ENCODE measurements at regions not wholly inside any gene's neighbourhood (a gene's known extent, or its start where the extent isn't known, plus 50 kb on each side); places are given as distances from the start of the nearest gene placed in this dataset.

DNA sequence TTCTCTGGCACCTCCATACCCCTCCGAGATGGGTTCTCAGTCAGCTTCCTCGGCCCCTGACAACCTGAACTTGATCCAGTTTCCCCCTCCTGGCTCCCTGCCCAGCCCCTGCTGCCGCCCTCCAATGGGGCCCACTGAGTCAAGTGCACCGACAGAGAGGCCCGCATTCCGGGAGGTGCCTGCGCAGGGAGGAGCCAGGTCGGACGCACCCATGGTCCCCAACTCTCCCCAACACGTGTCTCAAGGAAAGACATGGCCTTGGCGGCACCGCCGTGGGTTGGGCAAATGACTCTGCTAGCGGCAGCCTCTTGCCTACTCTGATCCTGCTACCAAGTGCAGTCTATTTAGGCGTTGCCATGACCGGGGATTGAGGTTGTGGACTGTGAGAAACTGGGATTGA, 275.3 kb downstream of the SNX13 start:
- no peak for DNase-seq (ENCODE audit: low read depth)
- H3K4me3 ChIP-seq (ENCODE audit: low read depth, low read length) = no peak overlapping the region

DNA sequence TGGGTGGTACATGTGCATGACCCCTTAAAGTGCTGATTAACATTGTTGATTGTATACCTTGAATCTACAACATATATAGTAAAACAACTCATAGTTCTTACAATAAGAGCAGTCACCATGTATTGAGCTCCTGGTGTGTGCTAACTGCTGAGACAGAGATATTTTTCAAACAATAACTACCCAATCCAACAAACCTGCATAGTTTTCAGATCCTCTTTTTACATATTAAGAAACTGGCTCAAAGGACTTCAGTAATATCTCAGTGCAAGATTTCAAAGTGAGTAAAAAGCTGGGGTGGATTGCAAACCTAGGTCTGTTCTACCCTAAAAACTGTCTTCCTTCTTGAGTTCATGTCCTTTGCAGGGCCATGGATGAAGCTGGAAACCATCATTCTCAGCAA, 272.2 kb downstream of the SNX13 start:
- DNase-seq (ENCODE audit: low read depth) = no peak
- H3K4me3 ChIP-seq (ENCODE audit: low read depth, low read length) = no peak overlapping the region

DNA sequence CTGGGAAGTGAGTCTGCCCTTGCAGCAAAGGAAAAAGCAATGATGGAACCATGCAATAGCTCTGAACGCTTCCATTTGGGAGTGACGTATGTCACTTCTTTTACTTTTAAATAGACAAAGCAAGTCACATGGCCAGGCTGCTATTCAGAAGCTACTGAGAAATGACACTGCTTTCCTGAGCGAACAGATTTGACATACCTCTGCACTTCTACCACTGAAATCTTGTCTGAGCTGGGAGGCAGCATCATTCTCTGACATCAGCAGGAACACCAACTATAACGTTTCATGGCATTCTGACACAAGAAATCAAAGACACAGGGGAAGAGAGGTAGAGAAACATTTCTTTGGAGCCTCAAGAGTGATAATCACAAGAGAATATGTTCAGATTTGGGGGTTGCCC, 271.1 kb downstream of the SNX13 start:
- no peak for DNase-seq (ENCODE audit: low read depth)
- no peak overlapping the region for H3K4me3 ChIP-seq (ENCODE audit: low read depth, low read length)

DNA sequence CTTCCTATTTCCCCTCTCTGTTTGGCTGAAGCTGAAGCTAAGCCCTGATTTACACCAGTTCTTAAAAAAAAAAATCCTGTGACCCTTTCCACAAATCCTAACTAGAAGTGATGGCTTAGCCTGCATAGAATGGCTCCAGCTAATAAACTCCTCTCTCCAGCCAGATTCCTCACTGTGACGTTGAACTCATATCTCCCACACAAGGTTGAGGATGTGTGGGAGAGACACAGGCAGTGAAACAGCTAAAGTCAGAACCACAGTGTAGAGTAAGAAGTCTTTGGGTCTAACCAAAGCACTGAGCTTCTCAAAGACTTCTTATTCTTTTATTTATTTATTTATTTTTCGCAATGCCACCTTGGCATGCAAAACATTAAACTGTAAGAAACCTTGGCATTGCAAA, 268.3 kb downstream of the SNX13 start:
- no peak for DNase-seq (ENCODE audit: low read depth)
- H3K4me3 ChIP-seq (ENCODE audit: low read depth, low read length) = no peak overlapping the region

DNA sequence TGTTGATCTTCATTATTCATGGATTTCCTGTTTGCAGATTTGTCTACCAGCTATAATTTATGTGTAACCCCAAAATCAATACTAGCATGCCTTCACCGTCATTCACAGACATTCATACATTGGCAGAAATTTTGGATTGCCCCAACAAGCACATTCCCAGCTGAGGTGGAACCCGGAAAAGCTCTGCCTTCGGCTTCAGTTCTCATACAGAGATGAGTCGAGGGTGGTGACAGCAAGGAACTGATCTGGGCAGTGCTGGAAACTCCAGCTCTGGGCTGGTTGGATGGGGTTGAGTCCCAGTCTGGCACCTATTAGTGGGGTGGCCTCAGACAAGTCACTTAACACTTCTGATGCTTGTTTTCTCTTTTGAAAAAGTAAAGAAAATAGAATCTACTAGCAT, 267.5 kb downstream of the SNX13 start:
- DNase-seq (ENCODE audit: low read depth) = no peak
- no peak overlapping the region for H3K4me3 ChIP-seq (ENCODE audit: low read depth, low read length)

DNA sequence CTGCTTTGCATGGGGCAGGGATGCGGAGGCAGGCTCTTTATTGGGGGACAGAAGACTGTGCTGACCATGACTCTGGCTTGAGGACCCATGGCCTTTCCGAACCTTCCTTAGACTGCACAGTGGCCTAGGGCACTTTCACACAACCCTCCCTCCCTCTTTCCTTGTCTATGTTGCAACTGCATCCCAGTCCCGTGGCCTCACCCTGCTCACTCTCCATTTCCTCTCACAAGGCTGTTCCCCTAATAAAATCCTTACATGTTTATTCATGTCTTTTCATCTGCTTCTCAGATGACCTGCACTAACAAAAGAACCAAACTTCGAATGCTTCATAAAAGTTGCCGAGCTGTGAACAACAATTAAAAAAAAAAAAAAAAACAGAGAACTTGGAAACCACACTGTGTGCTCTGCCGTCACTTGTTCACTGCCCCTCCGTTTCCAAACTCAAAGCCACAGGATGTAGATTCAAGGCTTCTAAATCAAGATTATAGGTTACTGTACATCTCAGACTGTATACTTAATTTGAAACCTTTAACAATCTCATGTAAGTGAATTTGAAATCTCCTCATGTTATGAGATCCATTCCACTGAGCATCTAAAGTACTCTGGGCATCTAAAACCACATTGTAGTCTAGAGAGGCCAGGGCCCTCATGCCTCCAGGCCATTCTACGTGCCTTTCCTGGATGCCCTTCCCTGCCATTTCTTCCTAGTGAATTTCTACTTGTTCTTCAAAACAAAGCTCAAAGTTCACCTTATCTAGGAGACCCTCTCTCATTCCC, 265.9 kb downstream of the SNX13 start:
- H3K4me3 ChIP-seq (ENCODE audit: low read depth, low read length) = no peak overlapping the region
- no peak for DNase-seq (ENCODE audit: low read depth)

DNA sequence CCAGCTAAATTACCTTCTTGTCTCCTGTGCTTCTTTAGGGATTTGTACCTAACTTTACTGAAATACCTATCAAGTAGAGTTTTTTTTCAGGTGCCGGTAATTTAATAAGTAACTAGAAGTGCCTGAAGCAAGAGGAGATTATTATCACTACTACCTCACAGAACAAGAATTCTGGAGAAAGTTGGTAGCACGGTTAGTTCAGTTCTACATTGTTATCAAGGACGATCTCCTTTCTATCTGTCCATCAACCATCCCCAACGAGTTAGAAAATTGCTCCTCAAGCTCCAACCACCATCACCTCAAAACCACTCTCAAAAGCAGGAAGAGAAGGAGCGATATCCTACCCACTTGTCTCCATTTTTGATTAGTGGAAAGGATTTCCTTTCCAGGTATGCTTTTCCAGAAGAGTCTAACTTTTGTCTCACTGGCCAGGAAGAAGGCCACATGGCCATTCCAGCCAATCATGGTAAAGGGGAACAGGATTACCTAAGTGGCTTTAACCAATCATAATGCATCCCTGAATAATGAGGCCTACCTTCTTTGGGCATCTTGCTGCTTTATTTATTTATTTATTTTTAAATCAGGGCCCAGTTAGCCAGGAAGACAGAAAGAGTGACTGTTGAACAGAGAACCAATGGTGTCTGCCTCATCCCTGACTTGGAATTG, 265.2 kb downstream of the SNX13 start:
- no peak for DNase-seq (ENCODE audit: low read depth)
- no peak overlapping the region for H3K4me3 ChIP-seq (ENCODE audit: low read depth, low read length)

DNA sequence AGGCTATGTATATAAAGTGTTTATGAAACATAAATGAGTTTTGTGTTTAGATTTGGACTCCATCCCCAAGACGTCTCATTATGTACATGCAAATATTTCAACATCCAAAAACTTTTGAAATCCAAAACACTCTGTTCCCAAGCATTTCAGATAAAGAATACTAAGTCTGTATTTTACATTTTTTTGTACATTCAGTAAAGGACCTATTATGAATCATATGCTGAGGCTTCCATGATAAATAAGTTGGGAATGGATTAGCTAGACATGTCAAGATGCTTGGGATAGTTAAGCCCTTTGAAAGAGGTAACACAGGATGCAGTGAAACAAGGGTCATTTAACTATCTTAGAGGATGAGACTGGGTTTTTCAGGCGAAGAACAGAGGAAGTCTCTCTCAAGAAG, 262.9 kb downstream of the SNX13 start:
- H3K4me3 ChIP-seq (ENCODE audit: low read depth, low read length) = no peak overlapping the region
- peak; percentile 25 for DNase-seq (ENCODE audit: low read depth)

DNA sequence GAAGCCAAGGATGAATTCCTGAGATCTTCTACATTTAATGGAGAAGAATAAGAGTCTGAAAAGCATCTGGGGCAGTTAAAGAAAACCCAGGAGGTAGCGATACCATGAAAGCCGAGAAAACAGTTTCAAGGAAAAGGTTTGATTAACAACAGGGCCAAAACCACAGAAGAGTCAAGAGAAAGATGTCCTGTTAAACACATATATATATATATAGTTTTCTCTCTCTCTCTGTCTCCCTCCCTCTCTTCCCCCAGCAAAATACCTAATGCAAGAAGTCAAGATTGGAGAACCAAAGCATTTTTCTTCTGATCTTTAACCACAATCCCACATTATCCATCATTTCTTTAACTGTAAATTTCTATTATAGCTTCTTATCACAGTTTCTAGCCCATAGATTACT, 261.4 kb downstream of the SNX13 start:
- no peak overlapping the region for H3K4me3 ChIP-seq (ENCODE audit: low read depth, low read length)
- DNase-seq (ENCODE audit: low read depth) = no peak

DNA sequence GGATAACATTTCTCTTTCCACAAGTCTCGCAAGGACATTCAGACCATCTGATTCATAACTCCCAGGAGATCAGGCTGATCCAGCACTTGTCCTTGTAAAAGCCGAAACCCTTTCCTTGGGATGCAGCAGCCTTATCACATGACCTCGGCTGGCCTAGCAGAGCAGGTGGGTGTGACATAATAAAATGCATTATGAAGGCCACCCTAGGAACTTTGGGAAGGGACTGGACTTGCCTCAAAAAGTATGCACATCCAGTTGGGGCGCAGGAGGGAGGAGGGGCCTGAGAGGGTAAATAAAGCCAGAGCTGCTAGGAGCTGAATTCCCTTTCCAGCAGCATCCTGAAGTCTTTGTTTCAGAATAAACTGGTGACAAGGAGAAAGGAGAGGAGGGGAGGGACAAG, 260.8 kb downstream of the SNX13 start:
- H3K4me3 ChIP-seq (ENCODE audit: low read depth, low read length) = no peak overlapping the region
- DNase-seq (ENCODE audit: low read depth) = peak; percentile 58

DNA sequence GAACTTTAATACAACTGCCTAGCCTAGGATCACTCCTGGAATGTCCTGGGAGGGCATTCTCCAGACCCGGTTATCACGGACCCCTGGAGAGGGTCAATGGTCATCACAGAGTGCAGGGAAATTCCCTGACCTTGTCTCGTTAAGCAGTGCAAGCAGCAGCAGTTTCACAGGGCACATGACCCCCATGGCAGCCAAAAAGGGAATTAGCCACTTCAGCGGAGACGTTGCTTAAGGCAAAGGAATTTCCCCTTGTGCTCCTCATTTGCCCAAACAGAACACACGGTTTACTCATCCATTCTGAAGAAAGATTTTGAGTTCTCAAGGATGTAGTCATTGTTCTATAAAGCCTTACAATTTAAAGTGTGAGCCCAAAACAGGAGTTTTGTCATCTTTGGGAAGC, 260.3 kb downstream of the SNX13 start:
- DNase-seq (ENCODE audit: low read depth) = peak; percentile 78
- no peak overlapping the region for H3K4me3 ChIP-seq (ENCODE audit: low read depth, low read length)

DNA sequence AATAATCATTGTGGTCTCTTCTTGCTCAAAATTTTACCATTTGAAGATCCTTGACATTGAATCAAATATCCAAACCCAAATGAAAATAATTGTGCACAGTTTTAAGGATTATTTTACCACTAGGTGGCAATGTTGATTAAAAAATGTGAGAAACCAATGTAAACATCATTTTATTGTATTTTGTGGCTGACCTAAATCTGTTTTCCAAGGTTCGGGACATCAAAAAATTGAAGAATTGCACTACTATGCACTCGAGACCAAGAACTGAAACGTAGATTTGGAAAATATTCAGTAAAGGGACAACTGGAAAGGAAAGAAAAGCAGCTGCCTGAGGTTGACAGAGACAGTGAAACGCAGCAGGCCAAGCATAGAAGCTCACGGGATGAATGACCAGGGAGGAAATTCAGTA, 259.3 kb downstream of the SNX13 start:
- H3K4me3 ChIP-seq (ENCODE audit: low read depth, low read length) = no peak overlapping the region
- DNase-seq (ENCODE audit: low read depth) = no peak

DNA sequence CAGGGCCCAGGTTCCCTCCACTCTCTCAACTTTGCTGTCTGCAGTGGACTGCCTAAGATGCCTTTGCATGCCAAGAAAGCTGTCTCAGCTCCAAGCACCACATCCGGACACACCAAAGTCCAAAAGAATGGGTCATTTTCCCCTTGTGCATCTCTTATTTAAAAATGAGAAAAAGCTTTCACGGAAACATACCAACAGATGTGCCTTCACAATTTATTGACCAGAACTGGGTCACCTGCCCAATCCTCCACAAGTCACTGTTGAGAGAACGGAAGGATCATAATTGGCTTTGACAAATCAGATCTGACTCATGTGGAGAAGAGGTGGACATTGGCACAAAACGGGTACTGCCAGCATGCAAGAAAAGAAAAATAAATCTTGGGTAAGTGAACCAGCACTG, 258.3 kb downstream of the SNX13 start:
- H3K4me3 ChIP-seq (ENCODE audit: low read depth, low read length) = no peak overlapping the region
- DNase-seq (ENCODE audit: low read depth) = no peak

DNA sequence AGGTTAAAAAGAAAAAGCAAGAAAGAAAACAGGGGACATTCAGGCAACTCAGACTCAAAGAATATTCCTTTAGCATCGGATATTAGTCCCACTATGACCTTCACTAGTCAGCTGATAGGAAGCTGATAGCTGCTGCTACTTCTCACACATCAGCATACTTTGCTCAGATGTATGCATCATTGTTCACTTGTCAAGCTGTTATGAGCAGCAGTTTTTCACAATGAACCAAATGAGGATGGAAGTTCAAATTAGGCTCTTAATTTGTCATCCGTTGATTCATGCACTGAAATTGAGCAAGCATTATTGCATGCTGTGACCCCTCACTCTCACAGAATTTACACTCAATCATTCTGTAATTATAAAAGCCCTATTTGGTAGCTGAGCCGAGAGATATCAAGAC, 257.7 kb downstream of the SNX13 start:
- no peak for DNase-seq (ENCODE audit: low read depth)
- no peak overlapping the region for H3K4me3 ChIP-seq (ENCODE audit: low read depth, low read length)

DNA sequence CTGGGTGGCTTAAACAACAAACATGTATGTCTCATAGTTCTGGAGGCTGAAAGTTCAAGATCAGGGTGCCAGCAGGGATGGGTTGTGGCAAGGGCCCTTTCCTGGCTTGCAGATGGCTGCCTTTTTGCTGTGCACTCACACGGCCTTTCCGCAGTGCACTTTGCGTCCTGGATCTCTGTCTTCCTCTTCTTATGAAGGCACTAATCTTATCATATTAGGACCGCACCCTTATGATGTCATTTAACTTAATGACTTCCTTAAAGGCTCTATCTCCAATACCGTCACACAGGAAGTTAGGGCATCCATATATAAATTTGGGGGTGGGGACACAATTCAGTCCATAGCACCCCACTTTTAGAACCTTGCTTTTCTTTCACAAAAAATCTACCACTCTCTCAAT, 255.2 kb downstream of the SNX13 start:
- no peak overlapping the region for H3K4me3 ChIP-seq (ENCODE audit: low read depth, low read length)
- no peak for DNase-seq (ENCODE audit: low read depth)

DNA sequence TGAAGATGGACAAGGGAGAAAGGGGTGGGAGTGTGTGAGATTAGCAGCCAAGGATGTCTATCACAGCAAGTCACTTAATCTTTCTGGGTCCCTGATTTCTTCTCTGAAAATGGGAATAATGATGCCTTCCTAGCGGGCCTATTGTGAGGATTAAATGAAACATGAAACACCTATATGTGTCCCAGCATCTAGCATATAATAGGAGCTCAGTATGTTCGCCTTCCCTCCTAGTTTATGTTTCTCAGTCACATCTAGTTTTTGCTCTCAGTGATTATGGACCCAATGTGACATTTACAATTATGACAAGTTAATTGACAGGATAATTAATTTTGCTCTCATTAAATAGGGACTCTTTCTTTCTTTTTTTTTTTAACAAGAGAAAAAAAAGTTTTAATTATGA, 252.9 kb downstream of the SNX13 start:
- H3K4me3 ChIP-seq (ENCODE audit: low read depth, low read length) = no peak overlapping the region
- DNase-seq (ENCODE audit: low read depth) = no peak

DNA sequence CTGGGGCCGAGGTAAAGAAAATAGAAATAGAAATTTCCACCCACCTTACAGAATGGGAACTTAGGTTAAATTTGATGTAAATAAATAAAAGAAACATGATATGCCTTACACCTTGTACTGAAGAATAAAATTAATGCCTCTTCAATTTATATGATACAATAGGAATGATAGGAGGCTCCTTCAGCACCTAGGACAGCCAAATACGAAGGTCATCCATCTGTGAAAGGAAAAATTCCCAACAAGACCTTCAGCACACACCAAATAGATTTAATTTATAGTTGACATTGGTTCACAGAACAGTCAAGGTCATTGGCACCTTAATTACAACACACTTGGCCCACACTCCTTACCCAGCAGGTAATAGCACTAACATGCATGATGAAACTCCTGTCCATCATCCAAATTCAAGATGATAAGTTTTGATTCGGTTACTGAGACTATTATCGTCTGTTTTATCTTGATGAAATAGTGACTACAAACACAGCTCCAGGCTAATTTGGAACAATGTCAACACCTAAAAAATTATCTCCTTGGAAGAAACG, 250.9 kb downstream of the SNX13 start:
- no peak overlapping the region for H3K4me3 ChIP-seq (ENCODE audit: low read depth, low read length)
- DNase-seq (ENCODE audit: low read depth) = no peak

DNA sequence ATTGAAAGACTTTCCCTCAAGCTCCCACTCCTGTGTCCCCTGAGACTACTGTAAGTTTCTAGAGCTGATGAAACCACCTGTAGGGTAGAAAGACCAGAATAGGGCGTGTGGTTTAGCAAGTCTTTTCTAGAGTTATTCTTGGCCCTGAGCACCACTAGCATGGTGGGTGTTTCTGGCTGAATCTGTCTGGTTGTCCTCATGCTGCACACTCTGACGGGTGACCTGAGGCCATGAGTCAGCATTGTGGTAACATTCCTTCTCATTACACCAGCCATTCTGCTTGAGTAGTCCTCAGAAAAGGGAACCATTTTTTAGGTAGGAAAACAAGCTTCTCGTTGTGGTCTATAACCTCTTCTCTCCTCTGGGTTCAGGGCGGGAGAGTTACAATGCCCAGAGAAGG, 250.3 kb downstream of the SNX13 start:
- H3K4me3 ChIP-seq (ENCODE audit: low read depth, low read length) = no peak overlapping the region
- peak; percentile 95 for DNase-seq (ENCODE audit: low read depth)

DNA sequence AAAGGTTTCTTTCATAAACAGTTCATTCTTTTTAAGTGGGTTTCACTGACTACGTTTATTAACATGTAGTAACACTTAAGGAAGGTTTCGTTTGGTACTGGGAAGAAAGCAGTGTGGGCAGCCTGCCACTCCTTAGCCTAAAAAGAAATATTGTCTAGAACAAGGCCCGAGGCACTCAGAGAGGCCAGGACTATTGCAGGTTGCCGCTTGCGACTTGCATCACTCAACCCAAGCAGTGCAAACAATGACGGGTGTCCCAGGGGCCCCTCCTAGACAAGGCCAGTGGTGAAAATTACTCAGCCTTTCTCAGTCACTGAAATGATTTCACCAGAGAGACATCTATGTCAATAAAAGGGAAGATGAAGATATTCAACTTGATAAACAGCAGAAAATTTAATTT, 243.9 kb downstream of the SNX13 start:
- no peak overlapping the region for H3K4me3 ChIP-seq (ENCODE audit: low read depth, low read length)
- peak; percentile 98 for DNase-seq (ENCODE audit: low read depth)

DNA sequence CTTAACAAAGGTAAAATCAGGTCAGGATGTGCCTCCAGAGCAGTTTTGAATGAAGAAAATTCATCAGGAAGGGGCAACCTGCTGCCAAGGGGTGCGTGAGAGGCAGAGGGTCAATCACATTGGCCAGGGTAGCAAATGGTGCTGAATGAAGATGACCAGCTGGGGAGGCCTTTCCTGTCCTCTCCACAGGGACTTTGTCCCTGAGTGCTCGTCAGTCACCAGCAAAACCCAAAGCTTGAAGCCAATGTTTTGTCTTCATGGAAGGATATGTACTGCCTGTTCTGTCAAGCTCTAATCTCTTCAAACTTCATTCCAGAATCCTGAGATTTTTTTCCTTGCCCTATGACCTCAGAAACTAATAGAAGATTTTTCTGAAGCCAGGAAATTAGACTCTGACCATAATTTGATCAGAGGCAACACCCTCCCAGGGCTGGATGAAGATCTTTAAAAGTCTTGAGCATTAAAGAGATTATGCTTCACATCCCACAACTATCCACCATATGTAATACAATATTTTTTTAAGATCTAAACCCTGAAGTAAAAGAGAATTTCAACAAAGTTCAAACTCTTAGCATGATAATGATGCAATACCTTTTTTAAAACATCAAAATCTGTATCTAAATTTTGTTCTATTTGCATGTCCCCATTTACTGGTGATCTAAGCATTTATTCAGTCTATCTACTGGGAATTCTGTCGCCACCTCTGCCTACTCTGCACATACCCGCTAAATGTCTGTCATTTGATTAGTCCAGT, 243.0 kb downstream of the SNX13 start:
- no peak for DNase-seq (ENCODE audit: low read depth)
- H3K4me3 ChIP-seq (ENCODE audit: low read depth, low read length) = no peak overlapping the region
